NCI-H2029 treated with DMSO at 0.1 percent for 48 hours (cell line): ENCODE measurements at regions not wholly inside any gene's neighbourhood (a gene's known extent, or its start where the extent isn't known, plus 50 kb on each side); places are given as distances from the start of the nearest gene placed in this dataset.
"Not testable (repeated sequence)": the region's sequence is repeated elsewhere in the genome, so short reads cannot be mapped to it uniquely, and the experiment has no call there.

Experiments
- DNase-seq: peaks from one replicate; lab custom pipeline; 2025; lab: John Stamatoyannopoulos, UW

- no peak for DNase-seq
These were observed 305.4 kb upstream of the CELF2 start for GRCh38 chr10:10712155-10712704.

GRCh38 chr10:10714327-10714726 is 303.3 kb upstream of the CELF2 start:
- DNase-seq: no peak

GRCh38 chr10:10716972-10717371 is 300.7 kb upstream of the CELF2 start:
- DNase-seq: no peak

- DNase-seq: no peak
These were observed 295.2 kb upstream of the CELF2 start for GRCh38 chr10:10722422-10722821.

GRCh38 chr10:10725196-10725595 is 292.5 kb upstream of the CELF2 start:
- DNase-seq: no peak

GRCh38 chr10:10726101-10726500 is 291.6 kb upstream of the CELF2 start:
- DNase-seq: no peak

GRCh38 chr10:10727411-10727810 is 290.3 kb upstream of the CELF2 start:
- not testable (repeated sequence) for DNase-seq

GRCh38 chr10:10727812-10728211 is 289.9 kb upstream of the CELF2 start:
- no peak for DNase-seq

GRCh38 chr10:10730471-10731043 is 287.1 kb upstream of the CELF2 start:
- DNase-seq: no peak

GRCh38 chr10:10731366-10731765 is 286.3 kb upstream of the CELF2 start:
- DNase-seq: no peak

- no peak for DNase-seq
These were observed 283.2 kb upstream of the CELF2 start for GRCh38 chr10:10734356-10735064.

- no peak for DNase-seq
These were observed 272.4 kb upstream of the CELF2 start for GRCh38 chr10:10745291-10745690.

- no peak for DNase-seq
These were observed 262.2 kb upstream of the CELF2 start for GRCh38 chr10:10755490-10755889.

- no peak for DNase-seq
These were observed 259.4 kb upstream of the CELF2 start for GRCh38 chr10:10758306-10758705.

GRCh38 chr10:10759806-10760205 is 257.9 kb upstream of the CELF2 start:
- not testable (repeated sequence) for DNase-seq

GRCh38 chr10:10765017-10765416 is 252.7 kb upstream of the CELF2 start:
- no peak for DNase-seq

GRCh38 chr10:10772411-10772810 is 245.3 kb upstream of the CELF2 start:
- no peak for DNase-seq

GRCh38 chr10:10772874-10773508 is 244.7 kb upstream of the CELF2 start:
- no peak for DNase-seq

GRCh38 chr10:10774416-10774815 is 243.3 kb upstream of the CELF2 start:
- DNase-seq: no peak

- DNase-seq: no peak
These were observed 241.3 kb upstream of the CELF2 start for GRCh38 chr10:10776363-10776762.

GRCh38 chr10:10777279-10777678 is 240.4 kb upstream of the CELF2 start:
- DNase-seq: no peak

- no peak for DNase-seq
These were observed 239.9 kb upstream of the CELF2 start for GRCh38 chr10:10777723-10778122.

GRCh38 chr10:10778959-10779358 is 238.7 kb upstream of the CELF2 start:
- DNase-seq: no peak
